Thyroid gland (tissue), 4 donors: ENCODE measurements at regions not wholly inside any gene's neighbourhood (a gene's known extent, or its start where the extent isn't known, plus 50 kb on each side); places are given as distances from the start of the nearest gene placed in this dataset.

Experiments
- DNase-seq, 2 donors: peaks; one replicate each; pipeline ENCODE4 v3.0.0-alpha.2; 2019
- H3K27ac ChIP-seq, 3 donors: fragments of 200-600 bp; sonication (generic); 1 replicate in 2 of 3; 2 replicates in 1 of 3; pipeline ENCODE4 v1.5.1; 2016 to 2019; ENCODE audit warnings: mild to moderate bottlenecking in 1 of 3, moderate library complexity in 1 of 3
- H3K27me3 ChIP-seq: fragments of 200-600 bp; sonication (generic); one replicate; pipeline ENCODE4 v1.5.1; 2019
- H3K36me3 ChIP-seq, 2 donors: fragments of 200-600 bp; sonication (generic); one replicate each; pipeline ENCODE4 v1.5.1; 2016 to 2019
- H3K4me1 ChIP-seq, 2 donors: fragments of 200-600 bp; sonication (generic); one replicate each; pipeline ENCODE4 v1.5.1; 2017 to 2019
- H3K4me3 ChIP-seq, 3 donors: fragments of 200-600 bp; sonication (generic); replicated peaks in 1 of 3; 1 replicate in 2 of 3; 2 replicates in 1 of 3; pipeline ENCODE4 v1.5.1; 2016; ENCODE audit warnings: mild to moderate bottlenecking in 1 of 3
- H3K9me3 ChIP-seq: fragments of 200-600 bp; sonication (generic); one replicate; pipeline ENCODE4 v1.5.1; 2017
- CTCF ChIP-seq, 6 experiments: fragments of 200-600 bp in 3 of 6; fragments of 450-650 bp in 3 of 6; sonication (generic) in 3 of 6; IDR thresholded peaks; one replicate each; pipeline ENCODE4 v1.5.1; 2016 to 2019; ENCODE audit warnings: antibody characterized with exemption in 6 of 6, mild to moderate bottlenecking in 2 of 6, inconsistent platforms in 1 of 6, moderate library complexity in 1 of 6
- POLR2A ChIP-seq, 2 donors: fragments of 450-650 bp; IDR thresholded peaks; one replicate each; pipeline ENCODE4 v1.6.1; 2017; ENCODE audit warnings: antibody characterized with exemption in 2 of 2, mild to moderate bottlenecking in 2 of 2, moderate library complexity in 1 of 2
- WGBS, 2 donors: methylation state at CpG; one replicate each; pipeline ENCODE4 v1.1.5; 2017; 5-methylcytosine and 5-hydroxymethylcytosine counted together
- intact Hi-C: fragments of 100-400 bp; cut with DNase I; formaldehyde crosslinking; loops from one replicate; pipeline ENCODE4 v1.15.1; 2023

DNA sequence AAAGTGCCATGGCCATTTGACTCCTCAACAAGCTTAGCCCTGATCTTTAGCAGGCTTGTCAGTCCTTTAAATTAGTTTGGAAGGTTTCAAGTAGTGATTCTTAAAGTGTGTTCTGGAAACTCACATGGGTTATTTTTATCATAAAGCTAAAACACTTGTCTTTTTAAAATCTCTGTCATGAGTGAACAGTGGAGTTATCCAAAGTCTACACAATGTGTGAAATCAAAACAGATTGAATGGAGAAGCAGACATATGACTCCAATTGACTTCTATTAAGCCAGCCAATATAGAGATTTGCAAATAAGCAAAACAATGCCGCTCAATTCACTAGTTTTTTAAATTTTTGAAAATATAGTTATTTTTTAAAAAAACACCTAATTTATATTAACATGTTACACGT is 53.3 kb upstream of the SORCS3 start:
- Histone ChIP-seq H3K4me3 (no peak overlapping the region), H3K36me3 (no peaks in the 10 kb centered on the region), H3K4me1 (no peaks in the 10 kb centered on the region), H3K27ac (no peak overlapping the region), H3K9me3 (no peaks in the 10 kb centered on the region), H3K27me3 (no peaks in the 10 kb centered on the region)
- no peak for TF ChIP-seq POLR2A (IDR thresholded peaks at IDR 0.05)
- no peak for TF ChIP-seq CTCF (IDR thresholded peaks at IDR 0.05)
- intact Hi-C loops = no loop called here
- 84% methylated on average over 2 of the region's 2 CpGs for WGBS, 2 donors
- DNase-seq = no peak

DNA sequence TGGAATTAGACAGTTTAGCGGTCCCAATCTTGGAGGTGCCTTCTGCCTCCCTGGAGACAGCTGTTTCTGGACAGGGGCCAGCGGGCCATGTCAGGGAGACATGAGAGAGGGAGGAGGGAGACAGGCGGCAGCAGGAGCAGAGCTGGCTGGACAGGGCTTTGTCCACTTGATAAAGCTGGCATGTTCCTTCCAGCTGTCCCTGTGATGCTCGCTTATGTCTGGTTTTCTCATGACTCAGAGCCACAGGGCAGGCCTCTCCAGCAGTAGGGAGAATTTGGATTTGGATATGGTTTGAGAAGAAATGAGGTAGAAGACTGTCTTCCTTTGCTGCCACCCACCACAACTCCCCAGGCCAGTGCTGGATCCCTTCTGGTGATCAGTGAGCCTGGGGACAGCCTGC is 51.7 kb upstream of the SORCS3 start:
- H3K9me3 ChIP-seq = no peaks in the 10 kb centered on the region
- no peak overlapping the region for H3K27ac ChIP-seq
- H3K4me3 ChIP-seq = no peak overlapping the region
- H3K27me3 ChIP-seq = no peaks in the 10 kb centered on the region
- intact Hi-C loops = no loop called here
- TF ChIP-seq POLR2A (IDR thresholded peaks at IDR 0.05) = no peak
- no peak for TF ChIP-seq CTCF (IDR thresholded peaks at IDR 0.05)
- DNase-seq = no peak
- no peaks in the 10 kb centered on the region for H3K36me3 ChIP-seq
- WGBS, 2 donors = 59 to 68% methylated on average over 4 of the region's 4 CpGs
- no peaks in the 10 kb centered on the region for H3K4me1 ChIP-seq

DNA sequence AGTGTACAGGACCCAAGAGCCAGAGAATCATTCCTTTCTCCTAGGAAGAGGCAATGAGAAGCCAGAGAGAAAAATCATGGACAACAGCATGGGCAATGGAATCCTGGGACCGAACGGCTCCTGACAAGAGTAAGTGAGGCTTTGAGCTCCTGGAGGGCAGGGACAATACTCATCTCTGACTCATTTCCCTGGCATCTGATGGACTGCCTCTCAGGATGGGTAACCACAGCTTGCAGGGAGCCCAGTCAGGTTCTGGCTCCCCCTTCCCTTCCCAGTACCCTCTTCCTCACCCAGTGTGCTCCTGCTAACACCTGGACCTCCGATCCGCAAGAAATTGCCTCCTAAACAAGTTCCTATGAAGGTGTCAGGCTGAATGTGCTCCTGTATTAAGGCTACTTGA is 51.2 kb upstream of the SORCS3 start:
- WGBS, 2 donors = 88 to 91% methylated on average over 4 of the region's 4 CpGs
- Histone ChIP-seq H3K9me3 (no peaks in the 10 kb centered on the region), H3K27ac (no peak overlapping the region), H3K4me1 (no peaks in the 10 kb centered on the region), H3K4me3 (no peak overlapping the region), H3K36me3 (no peaks in the 10 kb centered on the region), H3K27me3 (no peaks in the 10 kb centered on the region)
- TF ChIP-seq POLR2A (IDR thresholded peaks at IDR 0.05) (no peak), CTCF (IDR thresholded peaks at IDR 0.05) (no peak)
- no peak for DNase-seq
- intact Hi-C loops = no loop called here
